CD14-positive monocyte (primary cell): ENCODE measurements at regions not wholly inside any gene's neighbourhood (a gene's known extent, or its start where the extent isn't known, plus 50 kb on each side); places are given as distances from the start of the nearest gene placed in this dataset.

Experiments
- DNase-seq, 3 donors: peaks; one replicate each; pipeline ENCODE4 v3.0.0-alpha.2; 2011 to 2022
- H2AFZ ChIP-seq: 2 replicates; pipeline ENCODE4 v1.6.0; 2012; ENCODE audit warnings: mild to moderate bottlenecking, low read depth, low read length, inconsistent platforms; ENCODE audit not compliant: insufficient read depth, poor library complexity, severe bottlenecking
- H3K27ac ChIP-seq, 2 donors: 1 replicate in 1 of 2; 2 replicates in 1 of 2; pipeline ENCODE4 v1.5.1; 2012 to 2013; ENCODE audit warnings: low read length in 2 of 2, control low read depth in 1 of 2, inconsistent platforms in 1 of 2, low read depth in 1 of 2, mild to moderate bottlenecking in 1 of 2
- H3K27me3 ChIP-seq, 2 donors: one replicate each; pipeline versions ENCODE4 v1.6.0 to v1.6.1; 2011 to 2013; ENCODE audit warnings: low read length in 2 of 2; ENCODE audit not compliant: control insufficient read depth in 2 of 2, insufficient read depth in 2 of 2
- H3K36me3 ChIP-seq, 2 donors: replicated peaks in 1 of 2; 1 replicate in 1 of 2; 2 replicates in 1 of 2; pipeline versions ENCODE4 v1.5.1 to v1.6.1; 2012 to 2013; ENCODE audit warnings: low read length in 2 of 2, control low read depth in 1 of 2, inconsistent platforms in 1 of 2, mild to moderate bottlenecking in 1 of 2; ENCODE audit not compliant: insufficient read depth in 2 of 2, control insufficient read depth in 1 of 2
- H3K4me1 ChIP-seq, 2 donors: 1 replicate in 1 of 2; 2 replicates in 1 of 2; pipeline versions ENCODE4 v1.5.1 to v1.6.1; 2012 to 2013; ENCODE audit warnings: low read length in 2 of 2, control low read depth in 1 of 2, inconsistent platforms in 1 of 2, mild to moderate bottlenecking in 1 of 2, moderate library complexity in 1 of 2; ENCODE audit not compliant: insufficient read depth in 2 of 2, control insufficient read depth in 1 of 2
- H3K4me2 ChIP-seq: replicated peaks from 2 replicates; pipeline ENCODE3; 2012; ENCODE audit warnings: low read length, moderate library complexity, mild to moderate bottlenecking; ENCODE audit not compliant: poor library complexity, severe bottlenecking; ENCODE audit errors: extremely low read depth
- H3K4me3 ChIP-seq, 3 experiments: fragments of 200-600 bp in 1 of 3; sonication (generic) in 1 of 3; replicated peaks in 1 of 3; 1 replicate in 2 of 3; 2 replicates in 1 of 3; pipeline ENCODE4 v1.5.1; 2011 to 2013; ENCODE audit warnings: low read length in 3 of 3, mild to moderate bottlenecking in 3 of 3, control low read depth in 2 of 3, low read depth in 2 of 3, inconsistent platforms in 1 of 3, moderate library complexity in 1 of 3
- H3K79me2 ChIP-seq: 2 replicates; pipeline ENCODE4 v1.6.0; 2012; ENCODE audit warnings: mild to moderate bottlenecking, control low read depth, inconsistent platforms, low read length, moderate library complexity; ENCODE audit not compliant: insufficient read depth
- H3K9ac ChIP-seq: 2 replicates; pipeline ENCODE4 v1.6.0; 2017; ENCODE audit warnings: low read length, mild to moderate bottlenecking; ENCODE audit not compliant: insufficient read depth, poor library complexity, severe bottlenecking
- H3K9me3 ChIP-seq, 2 donors: replicated peaks in 1 of 2; 1 replicate in 1 of 2; 2 replicates in 1 of 2; pipeline versions ENCODE4 v1.5.1 to v1.6.1; 2012 to 2013; ENCODE audit warnings: low read length in 2 of 2, control low read depth in 1 of 2; ENCODE audit not compliant: control insufficient read depth in 1 of 2, insufficient read depth in 1 of 2
- H4K20me1 ChIP-seq: 2 replicates; pipeline ENCODE4 v1.6.0; 2012; ENCODE audit warnings: mild to moderate bottlenecking, low read length, control low read depth, moderate library complexity; ENCODE audit not compliant: insufficient read depth
- H3K27ac Mint-ChIP-seq, 7 donors: one replicate each; pipeline ENCODE4 v1.8.0; 2020; ENCODE audit warnings: mild to moderate bottlenecking in 7 of 7, mixed read lengths in 7 of 7, moderate library complexity in 6 of 7, inconsistent platforms in 2 of 7
- H3K27me3 Mint-ChIP-seq, 3 donors: one replicate each; pipeline ENCODE4 v1.8.0; 2021 to 2022; ENCODE audit warnings: low read depth in 3 of 3, mild to moderate bottlenecking in 3 of 3, mixed read lengths in 3 of 3, moderate library complexity in 3 of 3, inconsistent platforms in 1 of 3
- H3K36me3 Mint-ChIP-seq, 2 donors: one replicate each; pipeline ENCODE4 v1.8.0; 2020; ENCODE audit warnings: mixed read lengths in 2 of 2, inconsistent platforms in 1 of 2, mild to moderate bottlenecking in 1 of 2
- H3K4me1 Mint-ChIP-seq: one replicate; pipeline ENCODE4 v1.8.0; 2020; ENCODE audit warnings: mild to moderate bottlenecking, mixed read lengths
- H3K4me3 Mint-ChIP-seq, 2 donors: one replicate each; pipeline ENCODE4 v1.8.0; 2020; ENCODE audit warnings: mild to moderate bottlenecking in 2 of 2, mixed read lengths in 2 of 2, moderate library complexity in 1 of 2
- H3K9me3 Mint-ChIP-seq, 7 donors: one replicate each; pipeline ENCODE4 v1.8.0; 2020 to 2022; ENCODE audit warnings: mixed read lengths in 7 of 7, mild to moderate bottlenecking in 6 of 7, moderate library complexity in 6 of 7, inconsistent platforms in 2 of 7
- CTCF ChIP-seq: fragments of 200-600 bp; IDR thresholded peaks from one replicate; pipeline ENCODE4 v1.8.0; 2022; ENCODE audit warnings: antibody characterized with exemption, mild to moderate bottlenecking
- WGBS: methylation state at CpG from one replicate; pipeline ENCODE4 v1.1.5; 2013; ENCODE audit warnings: missing lambda C conversion rate; ENCODE audit not compliant: insufficient coverage; 5-methylcytosine and 5-hydroxymethylcytosine counted together
- intact Hi-C, 2 donors: fragments of 100-400 bp; cut with micrococcal nuclease; formaldehyde crosslinking; loops; one replicate each; pipeline versions ENCODE4 v1.15.0 to v1.15.1; 2023

GRCh38 chr2:215598376-215598975 lies 162.6 kb upstream of the FN1 start:
- Mint-ChIP-seq H3K36me3 (no peaks in the 10 kb centered on the region), H3K27me3 (peaks cover 0 to 4% (median 2%) of the 10 kb centered on the region in 3 donors), H3K9me3 (peaks cover 0 to 2% (median 0%) of the 10 kb centered on the region in 7 donors), H3K4me1 (no peaks in the 10 kb centered on the region), H3K27ac (peak overlapping the region in 1 of 7 donors; percentile 16), H3K4me3 (no peak overlapping the region)
- H3K27ac ChIP-seq: no peak overlapping the region
- H4K20me1 ChIP-seq: no peaks in the 10 kb centered on the region
- no CpG with 5 or more reads among the region's 3 CpGs for WGBS
- no peak overlapping the region for H3K9ac ChIP-seq
- intact Hi-C loops: no loop called here
- no peak overlapping the region for H2AFZ ChIP-seq
- no peaks in the 10 kb centered on the region for H3K27me3 ChIP-seq
- H3K4me1 ChIP-seq: no peaks in the 10 kb centered on the region
- no peak overlapping the region for H3K4me3 ChIP-seq
- H3K36me3 ChIP-seq: no peaks in the 10 kb centered on the region
- H3K4me2 ChIP-seq: no peak overlapping the region
- no peaks in the 10 kb centered on the region for H3K79me2 ChIP-seq
- no peak for TF ChIP-seq CTCF
- H3K9me3 ChIP-seq: no peaks in the 10 kb centered on the region
- no peak for DNase-seq

- DNase-seq: no peak
- Mint-ChIP-seq H3K36me3 (no peaks in the 10 kb centered on the region), H3K4me3 (no peak overlapping the region), H3K27ac (no peak overlapping the region), H3K9me3 (peaks cover 0 to 2% (median 0%) of the 10 kb centered on the region in 7 donors), H3K27me3 (peaks cover 0 to 4% (median 2%) of the 10 kb centered on the region in 3 donors), H3K4me1 (no peaks in the 10 kb centered on the region)
- Histone ChIP-seq H3K27ac (no peak overlapping the region), H3K4me1 (no peaks in the 10 kb centered on the region), H4K20me1 (no peaks in the 10 kb centered on the region), H3K4me3 (no peak overlapping the region), H3K9me3 (no peaks in the 10 kb centered on the region), H3K79me2 (no peaks in the 10 kb centered on the region), H3K27me3 (no peaks in the 10 kb centered on the region), H3K9ac (no peak overlapping the region), H3K4me2 (no peak overlapping the region), H3K36me3 (no peaks in the 10 kb centered on the region), H2AFZ (no peak overlapping the region)
- no CpG with 5 or more reads among the region's 3 CpGs for WGBS
- TF ChIP-seq CTCF: no peak
- intact Hi-C loops: no loop called here
Observed at GRCh38 chr2:215597577-215597976, 161.7 kb upstream of the FN1 start.
